Memory B cell (primary cell): ENCODE measurements at regions not wholly inside any gene's neighbourhood (a gene's known extent, or its start where the extent isn't known, plus 50 kb on each side); places are given as distances from the start of the nearest gene placed in this dataset.

Experiments
- ATAC-seq: fragments of 150-1000 bp; cut with Tn5 transposase; 2 replicates; pipeline ENCODE4 v1.10.0; 2021; ENCODE audit warnings: low read depth, mild to moderate bottlenecking, moderate library complexity
- DNase-seq, 2 donors: peaks; one replicate each; pipeline ENCODE4 v3.0.0; 2022; ENCODE audit warnings: low spot score in 2 of 2
- H3K27ac Mint-ChIP-seq: one replicate; pipeline ENCODE4 v1.8.0; 2022; ENCODE audit warnings: mild to moderate bottlenecking, moderate library complexity, mixed read lengths
- H3K27me3 Mint-ChIP-seq: one replicate; pipeline ENCODE4 v1.8.0; 2022; ENCODE audit warnings: mixed read lengths
- H3K36me3 Mint-ChIP-seq: one replicate; pipeline ENCODE4 v1.8.0; 2022; ENCODE audit warnings: mild to moderate bottlenecking, mixed read lengths
- H3K4me1 Mint-ChIP-seq: one replicate; pipeline ENCODE4 v1.8.0; 2022; ENCODE audit warnings: mixed read lengths
- H3K4me3 Mint-ChIP-seq: one replicate; pipeline ENCODE4 v1.8.0; 2022; ENCODE audit warnings: mild to moderate bottlenecking, moderate library complexity, mixed read lengths
- H3K9me3 Mint-ChIP-seq: one replicate; pipeline ENCODE4 v1.8.0; 2022; ENCODE audit warnings: mixed read lengths

DNA sequence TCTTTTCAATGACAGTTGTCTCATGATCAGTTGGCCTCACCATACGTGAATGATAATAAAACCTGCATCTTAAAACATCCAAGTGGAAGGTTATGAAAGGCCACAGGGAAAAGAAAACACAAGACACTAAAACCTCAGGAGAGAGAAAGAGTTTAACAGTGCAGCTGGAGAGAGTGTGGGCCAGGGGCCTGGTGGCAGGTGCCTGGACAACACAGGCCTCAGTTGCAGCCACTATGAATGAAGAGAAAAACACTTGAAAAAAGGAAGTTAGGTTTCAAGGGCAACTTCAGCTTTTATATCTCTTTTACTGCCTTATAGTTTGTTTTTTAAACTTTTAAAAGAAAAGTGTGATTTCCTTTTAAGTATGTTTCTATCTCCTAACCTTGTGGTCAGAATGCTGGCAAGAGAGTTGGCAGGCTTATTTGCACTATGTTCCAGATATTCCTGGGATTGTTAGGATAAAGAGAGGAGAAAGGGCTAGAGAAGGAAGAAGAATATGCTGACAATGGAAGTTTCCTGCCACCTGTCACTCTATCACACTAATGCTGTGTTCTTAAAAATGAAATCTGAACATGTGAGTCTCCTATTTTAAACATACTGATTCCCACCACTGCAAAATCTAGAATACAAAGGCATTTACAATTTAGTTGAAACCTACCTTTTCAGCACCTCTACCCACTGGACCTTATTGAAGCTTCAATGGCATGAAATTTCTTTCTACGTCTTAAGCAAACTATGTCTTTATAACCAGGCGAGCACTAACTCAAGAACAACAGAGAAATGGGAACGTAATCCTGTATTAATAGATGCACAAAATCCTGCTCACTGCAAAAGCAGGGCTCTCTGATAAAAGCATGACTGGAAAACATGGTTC is 222.4 kb downstream of the CD83 start:
- Mint-ChIP-seq H3K27me3 (no peaks in the 10 kb centered on the region), H3K27ac (peak overlapping the region; percentile 9), H3K4me3 (no peak overlapping the region), H3K36me3 (no peaks in the 10 kb centered on the region), H3K4me1 (peaks cover 10% of the 10 kb centered on the region), H3K9me3 (no peaks in the 10 kb centered on the region)
- DNase-seq (no peak), ATAC-seq (no peak)

DNA sequence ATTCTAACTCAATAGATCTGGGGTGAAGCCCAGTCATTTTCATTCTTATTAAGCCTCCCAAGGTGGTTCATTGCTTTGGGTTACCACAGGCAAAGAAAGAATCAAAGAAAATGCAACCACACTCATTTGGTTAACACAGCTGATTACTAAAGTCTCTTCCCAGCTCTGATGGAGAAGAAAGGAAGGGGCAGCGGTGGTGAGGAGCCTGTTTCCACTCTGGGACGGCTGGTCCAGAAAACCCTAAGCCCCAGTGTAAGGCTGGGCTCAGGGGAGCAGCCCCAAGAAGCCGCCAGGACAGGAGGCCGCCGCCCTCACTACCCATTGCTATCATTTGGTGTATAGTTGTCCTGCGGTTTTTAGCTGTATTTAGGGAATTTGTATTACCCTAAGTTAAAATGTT is 226.9 kb downstream of the CD83 start:
- Mint-ChIP-seq H3K4me1 (peaks cover 22% of the 10 kb centered on the region), H3K27me3 (no peaks in the 10 kb centered on the region), H3K27ac (no peak overlapping the region), H3K36me3 (no peaks in the 10 kb centered on the region), H3K4me3 (no peak overlapping the region), H3K9me3 (no peaks in the 10 kb centered on the region)
- DNase-seq (no peak), ATAC-seq (no peak)

DNA sequence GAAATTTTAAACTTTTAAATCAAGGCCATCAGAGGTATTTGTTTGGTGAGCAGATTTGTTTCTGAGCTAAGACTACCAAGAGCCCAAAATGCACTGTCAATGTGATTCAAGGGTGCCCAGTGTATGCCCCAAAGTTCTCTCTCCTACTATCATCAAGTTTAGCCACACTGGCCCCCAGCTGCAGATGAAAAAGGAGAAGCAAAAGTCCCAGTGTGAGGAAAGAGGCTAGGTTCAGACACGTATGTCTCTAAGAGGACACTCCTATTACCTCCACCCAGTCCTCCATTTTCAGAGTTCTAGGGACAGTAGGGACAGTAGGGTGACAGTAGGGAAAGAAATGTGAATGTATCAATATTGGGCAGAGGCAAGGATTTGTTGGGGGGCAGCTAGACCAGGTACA is 230.8 kb downstream of the CD83 start:
- no peak for DNase-seq
- no peaks in the 10 kb centered on the region for H3K36me3 Mint-ChIP-seq
- peaks cover 3% of the 10 kb centered on the region for H3K9me3 Mint-ChIP-seq
- peaks cover 15% of the 10 kb centered on the region for H3K4me1 Mint-ChIP-seq
- ATAC-seq: peak; percentile 63
- H3K27ac Mint-ChIP-seq: no peak overlapping the region
- no peak overlapping the region for H3K4me3 Mint-ChIP-seq
- no peaks in the 10 kb centered on the region for H3K27me3 Mint-ChIP-seq

DNA sequence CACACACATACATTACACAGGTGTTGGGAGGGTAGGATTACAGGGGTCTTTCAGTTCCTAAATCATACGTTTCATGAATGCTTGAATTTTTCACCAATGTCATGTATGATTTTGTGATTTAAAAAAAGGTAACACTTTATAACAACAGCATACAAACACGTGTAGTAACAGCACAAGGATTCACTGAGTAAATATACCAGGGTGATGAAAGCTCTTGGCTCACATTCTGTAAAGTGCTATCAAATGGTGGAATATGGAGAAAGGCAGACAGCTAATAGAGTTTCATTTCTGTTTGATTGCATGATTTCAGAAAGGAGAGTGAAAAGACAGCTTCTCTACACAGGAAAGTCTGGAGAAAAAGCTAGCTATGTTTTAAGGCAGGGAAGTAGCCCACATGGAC is 231.9 kb downstream of the CD83 start:
- ATAC-seq: no peak
- Mint-ChIP-seq H3K27me3 (no peaks in the 10 kb centered on the region), H3K9me3 (peaks cover 3% of the 10 kb centered on the region), H3K4me3 (no peak overlapping the region), H3K27ac (no peak overlapping the region), H3K4me1 (peaks cover 16% of the 10 kb centered on the region), H3K36me3 (no peaks in the 10 kb centered on the region)
- DNase-seq: no peak

DNA sequence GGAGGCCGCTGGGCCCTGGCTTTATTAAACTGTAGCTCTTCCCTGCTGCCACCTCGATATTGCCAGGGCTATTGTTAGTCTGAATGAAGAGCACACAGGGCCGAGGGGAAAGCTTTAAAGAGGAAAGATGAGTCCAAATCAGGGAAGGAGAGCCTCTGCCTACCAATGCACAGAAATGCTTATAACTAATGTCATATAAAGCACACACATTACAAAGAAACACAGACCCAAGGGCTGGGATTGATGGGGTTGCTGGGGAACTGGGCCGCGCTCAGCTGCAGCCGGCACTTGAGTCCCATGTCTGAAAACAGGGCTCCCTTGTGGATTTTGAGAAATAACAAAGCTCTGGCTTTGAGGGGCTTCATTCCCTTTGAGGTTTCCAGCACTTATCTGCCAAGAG is 232.6 kb downstream of the CD83 start:
- Mint-ChIP-seq H3K27ac (no peak overlapping the region), H3K36me3 (no peaks in the 10 kb centered on the region), H3K4me1 (peaks cover 22% of the 10 kb centered on the region), H3K27me3 (no peaks in the 10 kb centered on the region), H3K4me3 (no peak overlapping the region), H3K9me3 (peaks cover 3% of the 10 kb centered on the region)
- no peak for ATAC-seq
- no peak for DNase-seq

DNA sequence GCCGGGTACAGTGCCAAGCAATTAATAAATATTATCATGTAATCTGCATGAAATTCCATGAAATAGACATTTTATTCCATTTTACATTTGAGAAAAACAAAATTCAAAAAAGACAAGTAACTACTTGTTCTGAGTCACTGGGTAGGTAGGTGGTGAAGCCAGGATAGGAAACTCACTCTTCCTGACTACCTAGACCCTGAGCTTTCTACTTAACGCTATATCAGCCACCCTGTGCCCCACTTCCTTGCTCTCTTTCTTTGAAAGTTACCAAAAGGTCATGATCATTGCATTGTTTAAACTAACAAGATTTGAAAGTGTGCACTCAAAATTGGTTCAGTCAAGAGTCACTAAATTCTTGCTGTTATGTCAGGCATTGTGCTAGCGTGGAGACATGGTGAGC is 235.7 kb downstream of the CD83 start:
- Mint-ChIP-seq H3K36me3 (no peaks in the 10 kb centered on the region), H3K4me1 (peaks cover 14% of the 10 kb centered on the region), H3K27ac (no peak overlapping the region)

DNA sequence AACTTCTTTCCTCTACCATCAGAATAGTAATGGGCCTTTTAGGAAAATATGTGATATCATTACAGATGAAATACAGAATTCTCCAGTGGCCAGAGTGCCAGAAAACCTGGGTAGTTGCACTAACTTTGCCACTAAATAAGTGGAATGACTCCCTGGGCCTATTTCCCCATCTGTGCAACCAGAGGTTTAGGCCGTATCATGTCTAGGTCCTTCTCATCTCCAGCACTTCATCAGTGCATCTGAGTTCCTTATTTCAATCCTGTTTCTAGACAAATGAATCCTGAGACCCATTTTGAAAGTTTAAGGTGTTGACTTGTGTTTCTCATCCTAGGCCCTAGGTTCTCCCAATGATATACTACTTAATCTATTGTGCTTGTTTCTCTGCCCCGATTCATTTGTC is 236.2 kb downstream of the CD83 start:
- Mint-ChIP-seq H3K27ac (no peak overlapping the region), H3K27me3 (no peaks in the 10 kb centered on the region), H3K9me3 (peaks cover 4% of the 10 kb centered on the region), H3K4me3 (no peak overlapping the region), H3K36me3 (no peaks in the 10 kb centered on the region), H3K4me1 (peaks cover 9% of the 10 kb centered on the region)
- no peak for ATAC-seq
- DNase-seq: no peak

More for the DNA sequence above, 235.7 kb downstream of the CD83 start:
- peaks cover 4% of the 10 kb centered on the region for H3K9me3 Mint-ChIP-seq
- H3K4me3 Mint-ChIP-seq: no peak overlapping the region
- no peak for ATAC-seq
- DNase-seq: no peak
- H3K27me3 Mint-ChIP-seq: no peaks in the 10 kb centered on the region

DNA sequence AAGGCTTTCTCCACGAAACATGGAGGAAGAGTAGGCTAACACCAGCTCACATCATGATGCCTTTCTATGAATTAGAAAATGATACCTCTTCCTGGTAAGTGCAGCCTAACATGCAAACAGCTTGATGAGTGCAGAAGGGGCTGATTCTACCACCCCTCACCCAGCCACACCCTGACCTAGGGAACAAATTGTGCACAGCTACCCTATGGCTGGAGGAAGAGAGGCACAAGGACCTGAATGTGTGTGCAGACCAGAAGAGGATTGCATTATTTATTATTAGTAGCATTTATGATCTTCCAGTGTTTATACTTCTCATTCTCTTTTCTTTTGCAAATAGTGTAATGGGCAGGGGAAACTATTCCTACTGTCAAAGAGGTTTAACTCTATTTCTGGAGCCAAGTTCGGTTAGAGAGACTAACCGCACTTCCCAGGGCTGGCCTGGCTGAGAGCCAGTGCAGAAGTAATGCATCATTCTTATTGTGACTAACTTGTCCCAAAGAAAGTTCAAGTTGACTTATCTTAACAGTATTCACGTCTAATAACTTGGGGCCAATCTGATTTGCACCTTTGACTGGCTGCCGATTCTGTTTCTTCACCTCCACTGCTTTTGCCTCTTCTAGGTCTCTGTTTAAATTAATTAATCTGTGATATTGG is 237.5 kb downstream of the CD83 start:
- H3K27ac Mint-ChIP-seq: no peak overlapping the region
- ATAC-seq: no peak
- H3K9me3 Mint-ChIP-seq: peaks cover 4% of the 10 kb centered on the region
- H3K4me3 Mint-ChIP-seq: no peak overlapping the region
- H3K27me3 Mint-ChIP-seq: no peaks in the 10 kb centered on the region
- DNase-seq: no peak
- no peaks in the 10 kb centered on the region for H3K36me3 Mint-ChIP-seq
- peaks cover 12% of the 10 kb centered on the region for H3K4me1 Mint-ChIP-seq

DNA sequence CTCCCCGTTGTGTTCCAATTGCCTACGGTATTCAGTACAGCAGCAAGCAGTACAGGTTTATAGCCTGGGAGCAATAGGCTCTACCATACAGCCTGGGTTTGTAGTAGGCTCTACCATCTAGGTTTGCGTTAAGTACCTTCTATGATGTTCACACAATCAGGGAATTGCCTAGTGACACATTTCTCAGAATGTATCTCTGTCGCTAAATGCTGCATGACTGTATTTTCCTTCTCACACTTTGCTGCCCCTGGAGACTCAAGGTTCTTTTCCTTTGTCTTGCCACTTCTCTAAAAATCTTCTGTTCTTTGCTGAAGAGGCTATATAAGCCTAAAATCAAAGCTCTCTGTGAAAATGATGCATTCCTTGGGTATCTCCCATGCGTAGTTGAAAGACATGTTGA is 241.9 kb downstream of the CD83 start:
- Mint-ChIP-seq H3K27ac (no peak overlapping the region), H3K4me1 (peaks cover 12% of the 10 kb centered on the region), H3K9me3 (peaks cover 1% of the 10 kb centered on the region), H3K4me3 (no peak overlapping the region), H3K36me3 (no peaks in the 10 kb centered on the region), H3K27me3 (no peaks in the 10 kb centered on the region)
- ATAC-seq (no peak), DNase-seq (no peak)

DNA sequence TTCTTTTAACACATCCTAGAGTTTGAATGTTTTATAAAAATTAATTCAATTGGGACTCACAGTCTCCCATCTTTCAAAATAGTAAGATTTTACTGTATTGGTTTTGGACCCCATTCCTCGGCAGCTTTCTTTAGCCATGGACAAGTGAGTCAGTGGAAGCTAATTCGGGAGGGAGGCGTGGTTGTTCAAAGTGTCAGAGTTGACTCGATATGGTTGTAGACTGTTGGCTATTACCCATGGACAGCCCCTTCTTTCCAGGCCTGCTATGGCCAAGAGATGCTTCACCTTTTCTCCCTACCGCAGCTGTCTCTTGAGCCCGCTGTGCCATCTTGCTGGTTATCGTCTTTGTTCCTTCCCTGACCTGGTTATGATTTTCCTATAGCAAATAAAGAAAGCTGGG is 243.0 kb downstream of the CD83 start:
- Mint-ChIP-seq H3K9me3 (no peaks in the 10 kb centered on the region), H3K27ac (no peak overlapping the region), H3K36me3 (no peaks in the 10 kb centered on the region), H3K4me1 (peaks cover 5% of the 10 kb centered on the region), H3K27me3 (no peaks in the 10 kb centered on the region), H3K4me3 (no peak overlapping the region)
- no peak for ATAC-seq
- no peak for DNase-seq

DNA sequence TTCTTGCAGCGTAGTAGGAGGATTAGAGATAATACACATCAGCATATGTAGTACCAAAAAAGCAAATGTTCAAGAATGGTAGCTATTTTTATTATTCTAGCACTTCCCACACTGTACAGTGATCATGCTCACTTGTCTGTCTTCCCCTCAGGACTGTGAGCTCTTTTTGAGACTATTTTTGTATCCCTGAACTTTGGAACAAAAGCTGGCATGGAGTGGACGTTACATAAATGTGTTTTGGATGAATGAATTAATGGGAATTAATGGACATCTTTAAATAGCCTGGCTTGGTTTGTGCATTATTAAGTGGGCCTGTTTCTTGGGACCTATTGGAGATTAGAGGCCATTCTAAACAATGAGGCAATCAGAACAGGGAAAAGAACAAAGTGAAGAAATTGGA is 243.7 kb downstream of the CD83 start:
- H3K27ac Mint-ChIP-seq: no peak overlapping the region
- no peak overlapping the region for H3K4me3 Mint-ChIP-seq
- no peaks in the 10 kb centered on the region for H3K36me3 Mint-ChIP-seq
- peaks cover 5% of the 10 kb centered on the region for H3K4me1 Mint-ChIP-seq
- DNase-seq (no peak), ATAC-seq (no peak)
- H3K27me3 Mint-ChIP-seq: no peaks in the 10 kb centered on the region
- H3K9me3 Mint-ChIP-seq: no peaks in the 10 kb centered on the region

DNA sequence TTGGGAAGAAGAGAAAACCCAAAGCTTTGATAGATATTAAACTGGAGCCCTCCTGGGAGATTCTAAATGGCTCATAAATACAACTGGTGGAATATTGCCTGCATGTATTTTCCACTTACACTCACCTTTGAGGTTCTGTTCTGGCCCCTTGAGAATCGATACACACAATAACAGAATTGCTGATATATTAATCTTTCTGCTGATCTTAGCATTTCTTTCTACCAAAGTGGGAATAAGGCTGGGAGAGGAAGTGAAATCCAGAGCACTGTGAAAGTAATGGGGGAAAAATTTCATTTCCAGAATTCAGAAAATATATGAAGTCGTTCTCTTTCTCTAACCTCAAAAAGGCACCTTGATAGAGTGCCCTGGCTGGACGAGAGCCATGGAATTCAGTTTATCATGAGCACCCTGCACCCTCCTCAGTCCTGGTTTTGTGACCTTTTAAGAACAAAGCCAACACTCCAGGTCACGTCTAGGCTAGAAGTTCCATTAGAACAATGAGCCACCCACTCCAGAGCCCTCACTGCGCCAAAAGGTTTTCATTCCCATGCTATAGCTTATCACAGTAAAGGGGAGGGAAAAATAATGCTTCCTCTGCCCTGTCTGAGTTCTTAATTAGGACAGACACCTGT is 244.5 kb downstream of the CD83 start:
- Mint-ChIP-seq H3K9me3 (no peaks in the 10 kb centered on the region), H3K36me3 (no peaks in the 10 kb centered on the region), H3K4me3 (no peak overlapping the region), H3K27ac (no peak overlapping the region), H3K27me3 (no peaks in the 10 kb centered on the region), H3K4me1 (peaks cover 5% of the 10 kb centered on the region)
- DNase-seq (no peak), ATAC-seq (no peak)

DNA sequence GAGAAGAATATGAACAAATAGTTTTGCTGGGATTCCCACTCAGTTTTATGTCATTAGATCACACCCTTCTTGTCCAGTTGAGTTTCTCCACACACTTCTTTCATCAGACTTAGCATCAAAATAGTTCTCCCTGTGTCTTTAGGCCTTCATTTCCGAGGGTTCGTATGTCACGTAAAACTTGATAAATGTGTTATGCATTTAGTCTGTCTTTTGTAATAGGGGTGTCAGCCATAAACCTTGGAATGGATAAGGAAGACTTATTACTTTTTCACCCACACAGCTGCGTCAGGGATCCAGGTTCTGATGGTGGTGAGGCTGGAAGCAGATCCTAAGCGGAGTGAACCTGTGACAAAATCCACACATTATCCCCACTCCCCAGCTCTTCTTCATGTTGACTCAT is 246.8 kb downstream of the CD83 start:
- Mint-ChIP-seq H3K36me3 (no peaks in the 10 kb centered on the region), H3K4me1 (peaks cover 11% of the 10 kb centered on the region), H3K27me3 (no peaks in the 10 kb centered on the region), H3K4me3 (no peak overlapping the region), H3K9me3 (no peaks in the 10 kb centered on the region), H3K27ac (no peak overlapping the region)
- no peak for ATAC-seq
- DNase-seq: no peak

DNA sequence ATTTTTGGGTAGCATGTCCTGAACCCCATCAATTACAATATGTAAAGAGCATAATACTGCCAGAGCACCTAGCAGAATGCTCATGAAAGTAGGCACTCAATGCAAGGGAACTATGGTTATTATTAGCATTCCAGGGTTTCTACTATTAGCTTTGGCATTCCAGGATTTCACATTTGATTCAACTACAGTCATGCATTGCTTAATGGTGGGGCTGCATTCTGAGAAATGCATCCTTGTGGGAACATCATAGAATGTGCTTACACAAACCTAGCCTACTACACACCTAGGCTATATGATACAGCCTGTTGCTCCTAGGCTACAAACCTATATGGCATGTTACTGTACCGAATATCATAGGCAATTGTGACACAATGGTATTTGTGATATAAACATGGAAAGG is 247.8 kb downstream of the CD83 start:
- no peaks in the 10 kb centered on the region for H3K36me3 Mint-ChIP-seq
- no peak overlapping the region for H3K4me3 Mint-ChIP-seq
- no peak for ATAC-seq
- no peak overlapping the region for H3K27ac Mint-ChIP-seq
- H3K27me3 Mint-ChIP-seq: no peaks in the 10 kb centered on the region
- no peak for DNase-seq
- no peaks in the 10 kb centered on the region for H3K9me3 Mint-ChIP-seq
- H3K4me1 Mint-ChIP-seq: peaks cover 6% of the 10 kb centered on the region
